GM06990 (cell line): ENCODE measurements at regions not wholly inside any gene's neighbourhood (a gene's known extent, or its start where the extent isn't known, plus 50 kb on each side); places are given as distances from the start of the nearest gene placed in this dataset.

Experiments used
- DNase-seq: peaks from one replicate; pipeline ENCODE4 v3.0.0-alpha.2; 2011; ENCODE audit not compliant: insufficient read length; ENCODE audit errors: extremely low read depth
- H3K27me3 ChIP-seq: replicated peaks from 2 replicates; pipeline ENCODE4 v1.6.0; 2011; ENCODE audit warnings: low read length; ENCODE audit not compliant: control insufficient read depth, insufficient read depth
- H3K36me3 ChIP-seq: 2 replicates; pipeline ENCODE4 v1.5.1; 2011; ENCODE audit warnings: low read length; ENCODE audit not compliant: control insufficient read depth, insufficient read depth
- H3K4me3 ChIP-seq: replicated peaks from 2 replicates; pipeline ENCODE4 v1.5.1; 2011; ENCODE audit warnings: low read depth, mild to moderate bottlenecking, control low read depth, low read length
- CTCF ChIP-seq: IDR thresholded peaks from 2 replicates; pipeline ENCODE4 v1.5.1; 2011; ENCODE audit warnings: low read length, control low read depth, mild to moderate bottlenecking, inconsistent platforms; ENCODE audit not compliant: insufficient read depth, poor library complexity, severe bottlenecking

GRCh38 chr16:51399908-51400670, 249.0 kb upstream of the SALL1 start:
- no peaks in the 10 kb centered on the region; the same call in 1 of the 2 replicates for H3K27me3 ChIP-seq

GRCh38 chr16:51394421-51394820, 243.4 kb upstream of the SALL1 start:
- H3K36me3 ChIP-seq = no peaks in the 10 kb centered on the region
- TF ChIP-seq CTCF = no peak
- H3K27me3 ChIP-seq = no peaks in the 10 kb centered on the region; the same call in 1 of the 2 replicates
- H3K4me3 ChIP-seq = no peak overlapping the region
- no peak for DNase-seq

More at GRCh38 chr16:51399908-51400670, 249.0 kb upstream of the SALL1 start:
- no peak for TF ChIP-seq CTCF
- no peak overlapping the region for H3K4me3 ChIP-seq
- no peak for DNase-seq
- H3K36me3 ChIP-seq = no peaks in the 10 kb centered on the region

GRCh38 chr16:51393381-51394005, 242.4 kb upstream of the SALL1 start:
- H3K27me3 ChIP-seq = no peaks in the 10 kb centered on the region; the same call in 1 of the 2 replicates
- no peak overlapping the region for H3K4me3 ChIP-seq
- DNase-seq = no peak
- no peaks in the 10 kb centered on the region for H3K36me3 ChIP-seq
- no peak for TF ChIP-seq CTCF

- TF ChIP-seq CTCF = no peak
- Histone ChIP-seq H3K4me3 (no peak overlapping the region), H3K36me3 (no peaks in the 10 kb centered on the region), H3K27me3 (no peaks in the 10 kb centered on the region; the same call in 1 of the 2 replicates)
- DNase-seq = no peak
Observed at GRCh38 chr16:51392521-51393187, 241.6 kb upstream of the SALL1 start.

GRCh38 chr16:51391798-51392511, 240.9 kb upstream of the SALL1 start:
- Histone ChIP-seq H3K4me3 (no peak overlapping the region), H3K27me3 (no peaks in the 10 kb centered on the region; the same call in 1 of the 2 replicates), H3K36me3 (no peaks in the 10 kb centered on the region)
- no peak for TF ChIP-seq CTCF
- DNase-seq = no peak
